HG03066 (cell line): ENCODE measurements at regions not wholly inside any gene's neighbourhood (a gene's known extent, or its start where the extent isn't known, plus 50 kb on each side); places are given as distances from the start of the nearest gene placed in this dataset.
"Not testable (repeated sequence)": the region's sequence is repeated elsewhere in the genome, so short reads cannot be mapped to it uniquely, and the experiment has no call there.

ENCODE experiments used
- ATAC-seq: cut with Tn5 transposase; IDR thresholded peaks from one replicate; pipeline ENCODE4 v1.9.1; 2021; ENCODE audit warnings: low read depth; ENCODE audit not compliant: unreplicated experiment

GRCh38 chr2:198571393-198571792, 767.0 kb downstream of the PLCL1 start:
- ATAC-seq: no peak

DNA sequence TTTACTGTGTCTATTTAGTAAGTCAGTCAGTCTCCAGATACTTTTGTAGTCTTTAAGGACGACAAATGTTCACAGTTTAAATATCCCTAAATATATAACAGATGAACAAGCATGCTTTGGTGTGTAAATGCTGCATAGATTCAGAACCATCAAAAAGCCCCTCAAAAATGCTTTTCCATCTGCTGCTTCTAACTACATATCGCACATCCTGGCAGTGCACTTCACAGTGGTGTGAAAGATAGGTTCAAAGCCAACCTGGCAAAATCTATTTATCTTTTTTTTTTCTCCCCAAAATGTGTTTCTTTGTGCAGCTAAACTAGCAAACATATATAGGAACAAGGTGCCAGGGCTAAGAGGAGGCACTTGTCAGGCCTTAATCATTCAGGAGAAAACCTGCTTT, 753.8 kb downstream of the PLCL1 start:
- no peak for ATAC-seq

DNA sequence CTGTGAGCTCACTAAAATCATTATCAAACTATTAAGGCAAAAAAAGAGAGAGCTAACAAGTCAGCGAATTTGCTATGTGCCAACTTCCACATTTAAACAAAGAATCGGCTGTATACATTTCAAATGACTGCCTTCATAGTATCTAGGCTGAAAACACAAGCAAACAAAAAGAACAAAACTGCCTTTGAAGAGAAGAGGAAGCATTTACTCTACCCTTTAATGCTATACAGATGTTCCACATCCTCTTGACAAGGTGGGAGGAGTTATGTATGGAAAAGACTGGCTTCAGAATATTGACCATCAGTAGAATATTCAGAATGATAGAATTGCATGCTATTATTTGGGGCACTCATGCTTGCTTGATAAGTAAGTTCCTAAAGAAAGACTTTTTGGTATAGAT, 741.7 kb downstream of the PLCL1 start:
- ATAC-seq: no peak

DNA sequence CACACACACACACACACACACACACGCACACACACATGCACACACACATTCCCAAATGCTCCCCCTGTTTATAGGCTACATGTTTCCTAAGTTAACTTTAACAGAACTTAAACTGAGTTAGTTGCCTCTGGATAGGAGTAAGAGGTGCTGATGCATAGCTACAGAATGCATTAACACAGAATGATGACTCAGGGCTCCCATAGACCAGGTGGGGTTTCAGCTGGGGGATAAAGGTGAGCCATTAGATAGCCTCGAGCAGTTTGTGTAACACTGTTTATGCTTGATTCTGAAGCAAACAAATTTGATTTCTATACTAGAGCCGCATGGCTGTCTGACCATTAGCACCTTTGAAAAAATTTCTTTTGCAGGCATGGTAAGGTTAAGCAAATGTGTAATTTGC, 741.0 kb downstream of the PLCL1 start:
- ATAC-seq: no peak

DNA sequence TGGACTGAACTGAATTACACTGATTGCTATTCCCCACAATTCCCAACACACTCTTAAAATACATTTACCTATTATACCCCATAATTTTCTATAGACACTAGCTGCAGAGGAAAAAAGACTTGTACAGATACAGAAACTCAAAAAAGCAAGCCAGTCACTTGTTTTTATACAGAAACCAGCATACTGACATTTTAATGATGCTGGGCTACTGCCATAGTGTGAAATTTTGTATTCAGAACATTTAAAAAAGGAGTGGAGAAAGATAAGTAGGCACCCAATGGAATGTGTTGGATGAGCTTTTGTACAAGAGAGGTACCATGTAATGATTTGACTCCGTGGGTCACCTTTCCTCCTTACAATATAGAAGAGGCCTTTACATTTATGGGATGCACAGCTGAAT, 740.1 kb downstream of the PLCL1 start:
- no peak for ATAC-seq

GRCh38 chr2:198534756-198535155, 730.4 kb downstream of the PLCL1 start:
- no peak for ATAC-seq

GRCh38 chr2:198525211-198525969, 721.0 kb downstream of the PLCL1 start:
- no peak for ATAC-seq

DNA sequence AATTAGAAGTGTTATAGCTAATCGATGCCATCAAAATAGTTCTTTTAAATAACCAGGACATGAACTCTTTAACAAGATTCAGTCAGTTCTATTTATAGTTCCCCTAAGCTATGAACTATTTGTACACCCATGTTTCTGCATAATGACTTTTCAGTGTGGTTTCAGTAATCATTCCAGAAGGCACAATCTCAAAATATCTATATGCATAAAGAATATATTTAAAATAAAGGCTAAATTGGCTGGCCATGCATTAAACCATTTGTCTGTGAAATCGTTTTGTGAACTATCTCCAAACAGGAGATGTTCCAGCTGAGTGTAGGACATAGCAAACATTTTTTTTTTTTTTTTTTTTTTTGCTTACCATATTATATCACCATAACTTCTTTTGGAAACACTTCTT, 719.3 kb downstream of the PLCL1 start:
- no peak for ATAC-seq

GRCh38 chr2:198518935-198519334, 714.5 kb downstream of the PLCL1 start:
- no peak for ATAC-seq

- no peak for ATAC-seq
Measured at GRCh38 chr2:198517976-198518375, 713.6 kb downstream of the PLCL1 start.

DNA sequence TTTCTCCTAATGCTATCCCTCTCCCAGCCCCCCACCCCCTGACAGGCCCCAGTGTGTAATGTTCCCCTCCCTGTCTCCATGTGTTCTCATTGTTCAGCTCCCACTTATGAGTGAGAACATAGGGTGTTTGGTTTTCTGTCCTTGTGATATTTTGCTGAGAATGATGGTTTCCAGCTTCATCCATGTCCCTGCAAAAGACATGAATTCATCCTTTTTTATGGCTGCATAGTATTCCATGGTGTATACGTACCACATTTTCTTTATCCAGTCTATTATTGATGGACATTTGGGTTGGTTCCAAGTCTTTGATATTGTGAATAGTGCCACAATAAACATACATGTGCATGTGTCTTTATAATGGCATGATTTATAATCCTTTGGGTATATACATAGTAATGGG, 704.2 kb downstream of the PLCL1 start:
- ATAC-seq: not testable (repeated sequence)

GRCh38 chr2:198499539-198499938, 695.1 kb downstream of the PLCL1 start:
- ATAC-seq: no peak

DNA sequence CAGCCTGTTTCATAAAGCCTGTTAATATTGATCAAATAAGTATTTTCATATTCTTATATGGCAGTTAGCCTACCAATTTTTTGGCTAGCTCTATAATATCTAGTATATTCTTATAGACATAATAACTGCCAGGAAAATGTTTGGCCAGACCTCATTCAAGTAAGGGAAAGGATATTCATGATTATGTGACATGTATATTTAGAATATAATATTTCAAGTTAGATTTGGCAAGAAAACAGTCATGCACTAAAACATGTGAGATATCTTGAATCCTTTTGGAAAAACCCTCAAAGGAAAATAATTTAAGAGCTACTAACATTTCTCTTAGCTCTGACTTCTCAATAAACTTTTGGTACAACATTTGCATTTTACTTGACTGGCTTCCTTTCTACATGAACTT, 694.1 kb downstream of the PLCL1 start:
- no peak for ATAC-seq

DNA sequence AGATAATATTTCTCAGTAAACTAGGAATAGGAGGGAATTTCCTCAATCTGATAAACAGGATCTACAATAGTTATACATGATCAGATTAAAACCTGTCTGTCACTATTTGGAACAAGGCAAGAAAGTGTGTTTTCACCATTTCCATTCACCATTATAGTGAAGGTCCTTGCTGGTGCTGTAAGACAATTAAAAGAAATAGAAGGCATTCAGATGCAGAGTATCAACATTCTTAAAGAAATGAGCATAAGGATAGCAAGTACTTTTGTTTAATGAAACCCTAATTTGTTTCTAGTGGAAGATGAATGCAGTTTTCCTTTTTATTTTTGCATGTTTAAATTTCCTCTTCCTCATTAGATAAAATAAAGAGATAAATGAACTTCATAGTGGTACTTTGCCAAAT, 693.7 kb downstream of the PLCL1 start:
- ATAC-seq: no peak

DNA sequence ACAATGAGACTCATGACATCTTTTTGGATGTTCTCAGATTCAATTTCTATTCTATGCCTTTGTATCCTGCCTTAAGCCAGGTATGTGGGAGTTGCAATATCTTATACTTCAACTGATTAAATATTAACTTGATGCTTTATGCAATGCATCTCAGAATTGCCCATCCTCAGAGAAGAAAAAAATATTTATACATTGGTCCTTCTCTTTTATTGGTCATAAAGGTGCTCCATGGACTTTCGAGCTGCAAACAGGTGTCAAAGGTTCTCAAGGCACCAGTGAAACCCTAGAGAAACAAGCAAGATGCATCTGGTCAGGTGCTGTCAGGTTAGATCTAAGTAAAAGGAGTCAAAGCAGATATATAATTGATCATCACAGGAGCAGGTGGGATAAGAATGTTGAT, 690.5 kb downstream of the PLCL1 start:
- ATAC-seq: no peak

DNA sequence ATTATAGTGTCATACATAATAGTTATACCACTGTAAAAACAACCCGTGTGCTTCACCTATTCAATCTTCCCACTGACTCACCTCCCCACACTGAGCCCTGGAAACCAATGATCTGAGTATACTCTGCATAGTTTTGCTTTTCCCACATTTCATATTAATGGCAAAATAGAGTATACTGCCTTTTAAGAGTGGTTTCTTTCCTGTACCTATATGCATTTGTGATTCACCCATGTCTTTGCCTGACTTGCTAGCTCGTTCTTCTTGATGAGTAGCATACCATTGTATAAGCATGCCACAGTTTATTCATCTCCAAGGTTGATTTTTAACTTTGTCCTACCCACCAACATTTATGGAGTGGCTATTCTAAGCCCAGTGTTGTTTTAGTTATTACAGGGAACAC, 686.4 kb downstream of the PLCL1 start:
- no peak for ATAC-seq

DNA sequence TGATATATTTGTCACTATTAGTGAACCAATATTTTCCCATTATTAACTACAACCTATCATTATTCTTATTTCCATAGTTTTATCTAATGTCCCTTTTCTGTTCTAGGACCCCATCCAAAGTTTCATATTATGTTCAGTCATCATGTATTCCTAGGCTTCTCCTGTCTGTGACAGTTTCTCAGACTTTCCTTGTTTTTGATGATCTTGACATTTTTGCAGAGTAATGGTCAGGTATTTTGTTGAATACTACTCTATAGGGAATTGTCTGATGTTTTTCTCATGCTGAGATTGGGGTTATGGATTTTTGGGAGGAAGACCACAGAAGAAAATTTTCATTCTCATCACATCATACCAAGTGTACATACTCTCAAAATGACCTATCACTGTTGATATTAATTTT, 684.6 kb downstream of the PLCL1 start:
- no peak for ATAC-seq

DNA sequence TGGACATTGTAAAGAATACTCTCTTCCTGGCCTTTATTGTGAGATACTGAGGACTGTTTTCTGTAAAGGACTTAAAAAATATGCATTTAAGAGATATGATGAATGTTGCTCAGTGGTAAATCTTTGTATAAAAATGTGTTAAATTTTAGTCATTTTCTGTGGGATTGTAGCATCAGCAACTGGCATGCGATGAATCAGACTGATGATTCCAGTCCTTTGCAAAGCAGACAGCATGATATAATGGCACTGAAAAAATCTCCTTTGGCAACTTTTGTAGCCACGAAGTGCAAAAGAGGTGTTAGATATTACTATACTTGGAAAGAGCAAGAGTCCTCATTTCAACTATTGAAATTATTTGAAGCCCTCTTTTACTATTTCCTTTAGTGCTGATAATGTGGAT, 678.7 kb downstream of the PLCL1 start:
- no peak for ATAC-seq

DNA sequence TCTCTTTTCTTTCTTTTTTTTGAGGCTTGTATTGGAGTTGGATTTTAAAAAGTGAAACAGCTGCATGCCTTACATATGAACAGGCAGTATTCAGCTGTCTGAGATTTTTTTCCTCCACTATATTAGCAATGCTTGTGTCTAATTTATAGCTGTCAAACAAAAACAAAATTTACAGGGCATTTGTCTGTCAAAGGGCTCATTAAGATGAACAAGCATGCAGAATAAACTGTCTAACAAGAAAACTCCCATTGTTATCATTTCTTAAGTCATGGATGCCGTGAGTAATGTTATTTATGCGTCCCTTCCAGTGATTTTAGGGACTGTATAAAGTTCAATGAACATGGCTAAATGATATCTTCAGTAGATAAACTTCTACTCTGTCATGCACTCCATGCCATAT, 674.7 kb downstream of the PLCL1 start:
- no peak for ATAC-seq

DNA sequence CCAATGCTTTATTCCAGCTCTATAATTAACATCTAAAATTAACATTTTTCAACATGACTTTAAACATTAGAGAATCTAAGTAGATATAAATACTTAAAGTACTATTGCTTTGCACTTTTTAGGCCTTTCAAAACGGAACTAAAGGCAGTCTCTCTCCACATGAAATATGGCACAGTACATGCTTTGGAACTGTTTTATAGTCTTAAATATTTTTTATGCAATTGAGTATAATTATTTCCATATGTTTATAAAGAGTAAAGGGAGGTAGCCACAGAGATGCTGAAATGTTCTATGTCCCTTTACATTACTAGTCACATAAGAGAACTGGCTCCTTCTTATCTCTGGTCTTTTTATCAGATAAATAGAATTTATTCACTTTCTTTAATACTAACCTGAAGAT, 674.0 kb downstream of the PLCL1 start:
- no peak for ATAC-seq

DNA sequence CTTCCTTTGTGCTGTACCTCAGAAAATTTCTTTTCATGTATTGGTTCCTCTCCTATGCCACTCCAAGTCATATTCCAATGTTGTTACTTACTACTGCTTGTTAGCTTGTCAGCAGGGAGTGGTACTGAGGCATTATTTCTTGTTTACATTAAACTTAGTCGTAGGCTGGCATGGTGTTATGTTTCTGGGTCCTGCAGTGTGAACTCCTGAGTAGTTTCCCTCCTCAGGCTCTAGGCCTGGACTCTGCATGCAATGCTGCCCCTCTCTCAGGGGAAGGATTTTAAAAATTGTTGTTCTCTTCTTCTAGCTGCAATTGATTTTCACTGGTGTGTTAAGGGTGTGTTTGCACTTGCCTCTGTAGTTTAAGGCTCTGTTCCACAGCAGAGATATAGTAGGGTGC, 671.6 kb downstream of the PLCL1 start:
- no peak for ATAC-seq

DNA sequence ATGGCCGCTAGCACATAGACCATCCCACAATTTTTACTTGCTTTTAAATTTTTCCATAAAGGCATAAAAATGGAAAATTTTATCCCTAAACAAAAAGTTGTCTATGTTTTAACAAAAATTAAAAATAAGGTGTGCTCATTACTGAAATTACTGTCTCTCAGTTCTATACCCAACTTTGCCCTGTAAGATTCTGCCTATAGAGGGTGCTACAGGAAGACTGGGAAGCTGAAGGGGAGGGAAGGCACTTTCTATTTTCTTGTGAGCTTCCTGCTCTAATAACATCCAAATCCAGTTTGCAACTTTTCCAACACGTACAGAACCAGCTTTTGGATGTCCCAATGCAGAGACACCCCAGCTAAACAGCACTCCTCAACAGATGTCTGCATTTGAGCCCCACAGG, 666.9 kb downstream of the PLCL1 start:
- ATAC-seq: no peak

- no peak for ATAC-seq
Measured at GRCh38 chr2:198468136-198468535, 663.7 kb downstream of the PLCL1 start.
